Sciatic nerve (tissue), 2 donors: ENCODE measurements at regions not wholly inside any gene's neighbourhood (a gene's known extent, or its start where the extent isn't known, plus 50 kb on each side); places are given as distances from the start of the nearest gene placed in this dataset.
"Not testable (repeated sequence)": the region's sequence is repeated elsewhere in the genome, so short reads cannot be mapped to it uniquely, and the experiment has no call there.

ENCODE experiments used
- ATAC-seq: fragments of 200-7000 bp; cut with Tn5 transposase; one replicate; pipeline ENCODE4 v1.9.1; 2020; ENCODE audit warnings: mild to moderate bottlenecking, moderate library complexity
- DNase-seq: peaks from one replicate; pipeline ENCODE4 v3.0.0-alpha.2; 2020; ENCODE audit warnings: low spot score
- intact Hi-C: fragments of 100-400 bp; cut with DNase I; formaldehyde crosslinking; loops from one replicate; pipeline ENCODE4 v1.14.2; 2022
- donor health status: DM: no; HTN: no; CAD: no.
- donor health status: DM: no; HTN: no; CAD: no.

- ATAC-seq, intact Hi-C loops: not testable (repeated sequence)
- peak; percentile 44 for DNase-seq
Observed at GRCh38 chr9:63814970-63815669, 1469.9 kb downstream of the FOXD4L5 start.

GRCh38 chr9:63813391-63814021, 1471.5 kb downstream of the FOXD4L5 start:
- ATAC-seq, intact Hi-C loops: not testable (repeated sequence)
- peak; percentile 54 for DNase-seq

GRCh38 chr9:63812822-63813221, 1472.2 kb downstream of the FOXD4L5 start:
- intact Hi-C loops, result not testable (repeated sequence)
- DNase-seq (peak; percentile 50), ATAC-seq (peak; percentile 66)

DNA sequence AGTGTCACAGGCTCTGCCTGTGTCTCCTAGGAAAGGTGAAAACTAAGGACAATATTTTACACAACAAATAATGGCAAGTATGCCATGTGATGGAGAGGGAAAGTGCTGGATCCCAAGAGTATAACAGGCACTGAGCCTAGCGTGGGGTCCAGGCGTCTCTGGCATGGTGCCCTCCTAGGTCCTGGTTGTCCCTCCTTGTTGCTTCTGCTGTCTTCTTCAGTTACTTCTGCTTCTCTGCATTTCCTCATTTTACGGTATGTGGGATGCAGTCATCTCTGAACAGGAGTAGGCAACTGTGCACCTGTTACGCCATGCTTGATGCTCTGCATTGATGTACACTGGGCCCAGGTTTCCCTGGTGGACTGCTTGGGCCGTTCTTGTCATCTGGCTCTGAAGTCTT, 1480.8 kb downstream of the FOXD4L5 start:
- DNase-seq, ATAC-seq, intact Hi-C loops: not testable (repeated sequence)

- intact Hi-C loops, DNase-seq: not testable (repeated sequence)
- peak; percentile 41 for ATAC-seq
Observed at GRCh38 chr9:63794081-63794685, 1490.8 kb downstream of the FOXD4L5 start.

DNA sequence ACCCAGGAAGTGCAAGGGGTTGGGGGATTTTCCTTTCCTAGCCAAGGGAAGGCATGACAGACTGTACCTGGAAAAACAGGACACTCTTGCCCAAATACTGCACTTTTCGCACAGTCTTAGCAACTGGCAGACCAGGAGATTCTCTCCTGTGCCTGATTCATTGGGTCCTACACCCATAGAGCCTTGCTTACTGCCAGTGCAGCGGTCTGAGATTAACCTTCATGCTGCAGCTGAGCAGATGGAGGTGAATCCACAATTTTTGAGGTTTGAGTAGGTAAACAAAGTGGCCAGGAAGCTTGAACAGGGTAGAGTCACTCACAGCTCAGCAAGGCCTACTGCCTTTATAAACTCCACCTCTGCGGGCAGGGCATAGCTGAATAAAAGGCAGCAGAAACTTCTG, 1497.6 kb downstream of the FOXD4L5 start:
- intact Hi-C loops, DNase-seq, ATAC-seq: not testable (repeated sequence)

DNA sequence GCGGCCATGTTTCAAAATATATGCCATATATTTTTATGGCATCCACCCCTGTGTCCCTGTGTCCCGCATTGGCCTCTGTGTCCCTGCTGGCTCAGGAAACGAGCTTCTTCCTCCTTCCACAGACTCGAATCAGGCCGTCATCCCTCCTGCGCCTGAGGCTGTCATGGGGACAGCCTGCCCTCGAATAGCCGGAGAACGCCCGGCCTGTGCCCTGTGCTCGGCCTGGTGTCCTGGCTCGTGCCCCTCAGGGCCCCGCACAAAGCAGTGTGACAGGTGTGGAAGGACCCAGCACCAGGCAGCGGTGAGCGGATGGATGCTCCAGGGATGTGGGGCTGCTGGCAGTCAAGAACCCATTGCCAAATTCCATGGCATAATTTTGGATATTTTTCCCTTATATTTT, 1500.0 kb downstream of the FOXD4L5 start:
- intact Hi-C loops, ATAC-seq: not testable (repeated sequence)

DNA sequence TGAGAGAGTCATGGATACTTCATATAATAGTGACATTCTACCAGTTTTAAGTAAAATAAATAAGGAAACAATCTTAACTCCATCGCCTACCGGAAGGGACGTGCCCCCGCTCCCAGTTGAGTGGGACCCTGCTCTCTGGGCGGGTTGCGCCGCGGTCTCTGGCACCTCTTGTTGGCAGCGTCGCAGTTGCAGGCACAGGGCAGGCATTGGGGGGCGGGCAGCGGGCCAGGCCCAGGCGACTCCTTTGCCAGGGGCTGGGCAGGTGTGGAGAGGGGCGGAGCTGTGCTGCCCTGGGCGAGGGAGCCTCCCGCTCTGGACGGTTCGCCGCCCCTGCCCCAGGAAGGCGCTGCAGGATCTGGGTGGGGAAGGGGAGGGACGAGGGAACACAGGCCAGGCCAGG, 1500.6 kb downstream of the FOXD4L5 start:
- DNase-seq, ATAC-seq, intact Hi-C loops: not testable (repeated sequence)

More for the DNA sequence above, 1500.0 kb downstream of the FOXD4L5 start:
- not testable (repeated sequence) for DNase-seq

DNA sequence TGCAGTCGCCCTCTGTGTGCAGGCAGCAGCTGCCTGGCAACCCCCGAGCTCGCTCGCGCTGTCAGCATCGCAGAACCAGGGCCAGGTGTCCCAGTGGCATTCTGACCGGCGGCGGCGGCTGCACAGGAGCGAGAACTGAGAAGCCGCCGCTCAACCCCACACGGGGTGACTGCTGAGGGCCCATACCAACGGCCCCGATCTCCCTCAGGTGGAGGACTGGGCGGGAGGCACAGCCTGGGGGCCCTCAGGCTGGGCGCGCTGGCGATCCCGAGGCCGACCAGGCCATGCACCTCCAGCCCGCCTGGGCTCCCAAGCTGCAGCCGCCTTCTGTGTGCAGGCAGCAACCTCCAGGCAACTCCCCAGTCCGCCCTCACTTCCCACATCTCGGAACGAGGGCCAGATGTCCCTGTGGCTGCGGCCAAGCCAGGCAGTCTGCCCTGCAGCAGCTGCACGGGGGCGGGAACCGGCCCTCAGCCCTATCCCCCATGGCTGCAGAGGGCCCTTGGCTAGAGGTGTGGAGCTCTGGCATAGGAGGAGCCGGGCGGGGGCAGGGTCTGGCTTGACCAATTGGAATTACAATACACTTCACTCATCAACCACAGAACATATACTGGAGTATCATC, 1503.1 kb downstream of the FOXD4L5 start:
- ATAC-seq, intact Hi-C loops, DNase-seq: not testable (repeated sequence)

GRCh38 chr9:63781390-63781789, 1503.6 kb downstream of the FOXD4L5 start:
- DNase-seq, intact Hi-C loops: not testable (repeated sequence)
- peak; percentile 69 for ATAC-seq

DNA sequence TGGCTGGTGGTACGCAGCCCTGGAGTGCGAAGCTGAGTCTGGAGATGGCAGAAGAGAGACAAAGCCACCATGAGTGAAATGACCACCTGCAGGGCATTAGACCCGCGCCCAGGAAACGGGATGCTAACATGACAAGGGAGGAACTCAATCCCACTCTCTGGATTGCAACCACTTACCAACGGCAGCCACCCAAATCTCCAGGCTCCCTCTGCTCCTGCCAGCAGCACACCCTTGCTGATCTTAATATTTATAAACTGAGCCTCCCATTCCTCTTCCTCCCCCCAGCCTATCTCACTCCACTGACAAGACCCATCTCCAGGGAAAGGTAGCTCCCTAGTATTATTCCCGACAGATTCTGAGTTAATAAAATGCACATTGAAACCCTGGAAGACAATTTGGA, 1508.8 kb downstream of the FOXD4L5 start:
- ATAC-seq, result peak; percentile 52
- intact Hi-C loops, DNase-seq: not testable (repeated sequence)

DNA sequence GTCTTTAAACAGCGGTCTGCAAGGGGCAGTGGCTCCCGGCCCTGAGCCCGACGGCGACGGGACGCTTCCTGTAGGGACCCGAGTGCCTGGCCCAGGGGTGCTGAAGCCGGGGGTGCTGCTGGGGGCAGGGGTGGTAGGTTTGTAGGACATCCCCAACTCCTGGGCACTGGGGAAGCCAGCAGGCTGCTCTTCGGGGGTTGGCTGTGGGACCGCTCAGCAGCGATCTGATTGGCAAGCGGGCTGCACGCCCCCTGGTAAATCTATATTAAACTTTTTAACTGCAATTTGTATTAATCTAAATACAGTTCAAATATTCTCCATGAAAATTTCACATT, 1510.0 kb downstream of the FOXD4L5 start:
- DNase-seq, intact Hi-C loops, ATAC-seq: not testable (repeated sequence)

DNA sequence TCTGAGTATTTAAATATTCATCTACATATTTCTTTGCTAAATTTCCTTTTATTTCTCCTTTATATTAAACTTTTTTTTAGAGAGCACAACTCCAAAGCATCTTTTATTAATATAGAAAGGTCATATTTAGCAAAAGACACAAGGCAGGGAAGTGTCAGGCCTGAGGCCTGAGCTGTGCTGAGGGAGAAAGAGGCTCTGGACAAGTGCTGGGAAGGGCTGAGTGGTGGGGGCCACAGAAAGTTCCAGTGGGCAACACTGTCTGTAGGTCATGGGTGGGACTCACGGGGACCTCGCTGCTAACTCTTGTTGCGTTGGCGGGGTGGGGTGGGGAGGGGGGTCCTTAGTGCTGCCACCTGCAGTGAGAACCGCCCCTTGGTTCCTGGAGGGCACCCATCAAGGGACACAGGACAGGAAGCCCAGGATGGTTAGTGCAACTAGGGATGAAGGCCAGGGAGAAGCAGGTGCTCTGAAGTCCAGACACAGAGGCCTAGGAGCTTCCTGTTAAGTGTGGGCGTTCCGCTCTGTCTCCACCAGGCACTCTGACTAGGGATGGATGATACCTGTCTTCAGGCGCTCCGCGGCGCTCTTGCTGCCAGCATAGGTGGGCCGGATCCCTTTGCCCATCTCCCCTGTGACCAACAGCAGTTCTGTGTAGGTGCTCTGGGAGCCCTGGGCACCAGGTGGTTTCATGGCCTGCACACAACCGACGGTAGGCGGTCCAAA, 1510.5 kb downstream of the FOXD4L5 start:
- ATAC-seq, intact Hi-C loops, DNase-seq: not testable (repeated sequence)

DNA sequence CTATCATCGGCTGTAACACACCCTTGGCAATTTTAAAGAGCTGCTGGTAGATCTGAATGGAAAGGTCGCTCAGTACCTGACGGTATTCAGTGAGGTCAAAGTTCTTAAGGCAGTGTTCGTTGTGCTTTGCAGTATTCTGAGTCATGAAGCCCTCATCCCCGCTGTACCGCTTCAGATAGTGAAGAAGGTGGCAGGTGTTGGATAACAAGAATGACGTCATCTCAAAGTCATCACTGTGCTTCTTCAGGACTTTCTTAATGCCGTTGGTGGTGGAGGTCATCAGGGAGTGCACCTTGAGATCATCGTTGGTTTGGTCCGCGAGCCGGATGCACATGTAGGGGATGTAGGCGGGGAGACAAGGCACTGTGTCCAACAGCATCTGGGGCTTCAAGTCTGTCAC, 1522.8 kb downstream of the FOXD4L5 start:
- DNase-seq, ATAC-seq, intact Hi-C loops: not testable (repeated sequence)

- DNase-seq, ATAC-seq, intact Hi-C loops: not testable (repeated sequence)
Observed at GRCh38 chr9:63729021-63729420, 1556.0 kb downstream of the FOXD4L5 start.

DNA sequence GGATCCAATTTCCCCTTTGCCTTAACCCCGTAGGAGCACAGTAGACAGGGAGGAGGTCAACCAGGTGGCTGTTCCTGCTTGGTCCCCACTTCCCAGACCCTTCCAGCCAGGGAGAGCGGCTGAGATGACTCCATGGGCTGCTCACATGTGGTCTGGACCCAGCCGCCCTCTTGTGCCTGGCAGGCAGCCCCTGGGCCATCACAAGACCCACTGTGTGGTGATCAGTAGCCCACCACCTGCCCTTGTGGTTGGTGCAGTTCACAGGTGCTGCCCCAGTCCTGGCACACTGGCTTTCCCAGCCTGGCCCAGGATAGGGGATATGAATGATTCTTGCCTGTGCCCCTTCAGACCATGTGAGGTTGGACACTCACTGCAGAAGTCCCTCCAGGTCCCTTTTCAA, 1556.7 kb downstream of the FOXD4L5 start:
- no peak for ATAC-seq
- intact Hi-C loops, result no loop called here

GRCh38 chr9:63708285-63708684, 1576.7 kb downstream of the FOXD4L5 start:
- intact Hi-C loops, ATAC-seq, DNase-seq: not testable (repeated sequence)

More for the DNA sequence above, 1556.7 kb downstream of the FOXD4L5 start:
- DNase-seq, result no peak

DNA sequence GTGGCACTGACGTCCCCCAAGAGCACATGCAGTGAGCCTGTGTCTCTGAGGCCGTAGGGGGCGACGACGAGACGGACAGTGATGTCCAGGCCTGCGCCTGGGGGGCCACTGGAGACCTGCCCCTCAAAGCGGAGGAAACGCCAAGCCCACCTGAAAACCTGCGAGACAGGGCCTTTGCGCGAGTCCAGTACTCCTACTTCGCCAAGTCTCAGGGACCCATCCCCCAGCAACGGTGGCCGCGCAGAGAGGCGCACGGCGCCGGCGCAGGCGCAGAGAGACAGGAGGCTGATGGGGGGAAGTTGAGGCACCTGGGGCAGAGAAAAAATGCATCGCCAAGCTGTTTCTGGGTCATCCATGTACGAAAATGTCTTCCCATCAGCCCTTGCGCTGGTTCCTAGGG, 1580.6 kb downstream of the FOXD4L5 start:
- intact Hi-C loops, ATAC-seq, DNase-seq: not testable (repeated sequence)

- intact Hi-C loops, DNase-seq, ATAC-seq: not testable (repeated sequence)
Observed at GRCh38 chr9:63703670-63704069, 1581.3 kb downstream of the FOXD4L5 start.
